HepG2 (cell line): ENCODE measurements at regions not wholly inside any gene's neighbourhood (a gene's known extent, or its start where the extent isn't known, plus 50 kb on each side); places are given as distances from the start of the nearest gene placed in this dataset.

ENCODE experiments used
- ATAC-seq: fragments of 200-7000 bp; cut with Tn5 transposase; 3 replicates; pipeline ENCODE4 v1.9.1; 2020; ENCODE audit warnings: mild to moderate bottlenecking, moderate library complexity
- BruUV-seq: library from RNA; stranded (reverse); fragments of 400-500 nt; replicated peaks from 2 replicates; lab custom pipeline; 2021; lab: Mats Ljungman, UMichigan
- CTCF ChIA-PET: fragments of 300-600 bp; formaldehyde crosslinking; extraction: SDS; loops from one replicate; lab custom pipeline; 2021; ENCODE audit warnings: low total read pairs, inconsistent platforms, low intra/inter-chr PET ratio; lab: Yijun Ruan, JAX
- POLR2A ChIA-PET: fragments of 350-600 bp; sonication (Branson Sonifier 250); formaldehyde crosslinking; loops from one replicate; lab custom pipeline; 2020; ENCODE audit warnings: antibody characterized with exemption, inconsistent platforms; lab: Yijun Ruan, JAX
- DNase-seq: peaks from one replicate; pipeline ENCODE4 v3.0.0-alpha.2; 2015; ENCODE audit warnings: low spot score
- FAIRE-seq: peaks from 3 replicates; lab custom pipeline; 2011; peaks lifted over from hg19 to GRCh38; lab: Jason Lieb, UNC
- H2AFZ ChIP-seq: one replicate; pipeline ENCODE4 v1.6.1; 2011; ENCODE audit warnings: low read length, inconsistent platforms
- H3K27ac ChIP-seq: fragments of 300-600 bp; 3 replicates; pipeline ENCODE4 v1.8.0; 2011; ENCODE audit warnings: mixed run types, mild to moderate bottlenecking, mixed read lengths, low read length, inconsistent platforms; ENCODE audit not compliant: insufficient read depth; ENCODE audit errors: extremely low read length
- H3K27me3 ChIP-seq, 2 experiments: fragments of 200-600 bp in 1 of 2; 2 replicates in 1 of 2; 3 replicates in 1 of 2; pipeline versions ENCODE4 v1.6.0 to v1.8.0; 2011; ENCODE audit warnings: low read length in 2 of 2, mild to moderate bottlenecking in 2 of 2, moderate library complexity in 2 of 2, inconsistent platforms in 1 of 2; ENCODE audit not compliant: insufficient read depth in 2 of 2, control insufficient read depth in 1 of 2
- H3K36me3 ChIP-seq, 2 experiments: fragments of 200-600 bp in 1 of 2; replicated peaks in 1 of 2; 2 replicates in 1 of 2; 3 replicates in 1 of 2; pipeline versions ENCODE4 v1.5.1 to v1.8.0; 2011; ENCODE audit warnings: low read length in 2 of 2, inconsistent platforms in 1 of 2; ENCODE audit not compliant: insufficient read depth in 2 of 2, control insufficient read depth in 1 of 2
- H3K4me1 ChIP-seq: 2 replicates; pipeline ENCODE4 v1.5.1; 2012; ENCODE audit warnings: low read length, inconsistent platforms; ENCODE audit not compliant: insufficient read depth
- H3K4me2 ChIP-seq: 2 replicates; pipeline ENCODE4 v1.6.0; 2011; ENCODE audit warnings: low read depth, low read length, inconsistent platforms
- H3K4me3 ChIP-seq, 3 experiments: fragments of 200-600 bp in 1 of 3; sonication (generic), shearing (Covaris generic) in 1 of 3; replicated peaks in 1 of 3; 2 replicates each; pipeline ENCODE4 v1.5.1; 2011 to 2016; ENCODE audit warnings: low read length in 3 of 3, inconsistent platforms in 2 of 3, low read depth in 2 of 3, mild to moderate bottlenecking in 2 of 3, control low read depth in 1 of 3, mixed read lengths in 1 of 3; ENCODE audit not compliant: insufficient read depth in 1 of 3
- H3K79me2 ChIP-seq: one replicate; pipeline ENCODE4 v1.6.1; 2011; ENCODE audit warnings: low read length, inconsistent platforms; ENCODE audit not compliant: insufficient read depth
- H3K9ac ChIP-seq: 2 replicates; pipeline ENCODE4 v1.6.0; 2011; ENCODE audit warnings: mild to moderate bottlenecking, low read depth, low read length, inconsistent platforms; ENCODE audit not compliant: insufficient read depth
- H3K9me3 ChIP-seq: 2 replicates; pipeline ENCODE4 v1.5.1; 2012; ENCODE audit warnings: mild to moderate bottlenecking, low read length
- H4K20me1 ChIP-seq: 2 replicates; pipeline ENCODE4 v1.6.0; 2011; ENCODE audit warnings: inconsistent platforms, mild to moderate bottlenecking, low read length, moderate library complexity; ENCODE audit not compliant: insufficient read depth
- AKNA ChIP-seq: sonication (generic); formaldehyde crosslinking; IDR thresholded peaks from 2 replicates; pipeline ENCODE4 v1.4.0; 2020; ENCODE audit warnings: missing genetic modification reagents, borderline replicate concordance
- FOXJ3 ChIP-seq: sonication (generic); formaldehyde crosslinking; IDR thresholded peaks from 2 replicates; pipeline ENCODE4 v1.4.0; 2020; ENCODE audit warnings: missing genetic modification reagents, mild to moderate bottlenecking, borderline replicate concordance
- HNF1A ChIP-seq, 2 experiments: sonication (generic) in 1 of 2; formaldehyde crosslinking in 1 of 2; IDR thresholded peaks; 2 replicates each; pipeline versions ENCODE4 v1.4.0 to v1.6.1; 2016 to 2020; ENCODE audit warnings: borderline replicate concordance in 1 of 2, low read depth in 1 of 2, mild to moderate bottlenecking in 1 of 2, missing genetic modification reagents in 1 of 2
- MTF1 ChIP-seq: sonication (generic); formaldehyde crosslinking; IDR thresholded peaks from 2 replicates; pipeline ENCODE4 v1.5.0; 2020; ENCODE audit warnings: missing genetic modification reagents
- ZBTB38 ChIP-seq: sonication (generic); formaldehyde crosslinking; IDR thresholded peaks from 2 replicates; pipeline ENCODE4 v1.5.1; 2020; ENCODE audit warnings: mild to moderate bottlenecking, missing genetic modification reagents
- ZHX1 ChIP-seq: sonication (generic); formaldehyde crosslinking; IDR thresholded peaks from 2 replicates; pipeline ENCODE4 v1.8.1; 2022; ENCODE audit warnings: low read depth, mild to moderate bottlenecking, missing genetic modification reagents
- ZNF17 ChIP-seq: sonication (generic); formaldehyde crosslinking; IDR thresholded peaks from 2 replicates; pipeline ENCODE4 v1.5.0; 2020; ENCODE audit warnings: mild to moderate bottlenecking, missing genetic modification reagents
- ZNF704 ChIP-seq: sonication (generic); formaldehyde crosslinking; IDR thresholded peaks from 2 replicates; pipeline ENCODE4 v1.8.1; 2023; ENCODE audit warnings: mild to moderate bottlenecking, inconsistent platforms, moderate library complexity, missing genetic modification reagents, borderline replicate concordance
- WGBS: methylation state at CpG from one replicate; pipeline ENCODE4 v1.1.6; 2017; ENCODE audit warnings: low lambda C conversion rate; 5-methylcytosine and 5-hydroxymethylcytosine counted together
- in situ Hi-C: cut with HindIII; loops from 2 replicates; pipeline ENCODE4 v1.10.0; 2017; ENCODE audit warnings: low pct_unique_long_range_greater_than_20kb; ENCODE audit not compliant: extremely low pct_ligation_motif_present
- intact Hi-C: fragments of 100-400 bp; cut with micrococcal nuclease; formaldehyde crosslinking; loops from one replicate; pipeline ENCODE4 v1.10.0; 2022; ENCODE audit not compliant: unreplicated experiment

- POLR2A ChIA-PET, result no interaction called here
- TF ChIP-seq AKNA (CRISPR knock-in tag) (no peak), ZNF17 (CRISPR knock-in tag) (no peak), FOXJ3 (CRISPR knock-in tag) (no peak), ZBTB38 (CRISPR knock-in tag) (no peak), ZHX1 (CRISPR knock-in tag) (no peak), ZNF704 (CRISPR knock-in tag) (no peak), HNF1A (IDR thresholded peaks at IDR 0.05; ENCODE audit: low read depth) (no peak), HNF1A (CRISPR knock-in tag; IDR thresholded peaks at IDR 0.05; ENCODE audit: borderline replicate concordance) (no peak), MTF1 (CRISPR knock-in tag) (no peak)
Measured at GRCh38 chr9:10843151-10843550, 230.3 kb upstream of the PTPRD start.

More at GRCh38 chr9:10843151-10843550, 230.3 kb upstream of the PTPRD start:
- FAIRE-seq, result no peak
- Histone ChIP-seq H2AFZ (no peak overlapping the region), H3K4me2 (no peak overlapping the region), H3K36me3 (no peaks in the 10 kb centered on the region), H3K4me3 (no peak overlapping the region), H3K9me3 (peaks cover 33% of the 10 kb centered on the region), H4K20me1 (no peaks in the 10 kb centered on the region), H3K9ac (no peak overlapping the region), H3K79me2 (no peaks in the 10 kb centered on the region), H3K27me3 (no peaks in the 10 kb centered on the region), H3K27ac (no peak overlapping the region), H3K4me1 (no peaks in the 10 kb centered on the region)
- intact Hi-C loops (no loop called here), in situ Hi-C loops (no loop called here)
- 6% methylated on average over 3 of the region's 3 CpGs for WGBS
- no peak for ATAC-seq
- no TSS peak for BruUV-seq
- CTCF ChIA-PET, result no interaction called here
- no peak for DNase-seq
